H1 (cell line): ENCODE measurements at regions not wholly inside any gene's neighbourhood (a gene's known extent, or its start where the extent isn't known, plus 50 kb on each side); places are given as distances from the start of the nearest gene placed in this dataset.

Experiments
- CTCF ChIA-PET: fragments of 300-600 bp; sonication (Branson Sonifier 250); formaldehyde crosslinking; loops from one replicate; lab custom pipeline; 2021; ENCODE audit not compliant: partially characterized antibody; lab: Charles Lee
- POLR2A ChIA-PET: fragments of 300-600 bp; sonication (Branson Sonifier 250); formaldehyde crosslinking; loops from one replicate; lab custom pipeline; 2021; ENCODE audit warnings: inconsistent platforms; ENCODE audit not compliant: partially characterized antibody; lab: Charles Lee
- DNase-seq, 2 experiments: peaks; one replicate each; pipeline versions ENCODE4 v3.0.0 to v3.0.0-alpha.2; 2010 to 2022; ENCODE audit warnings: low spot score in 2 of 2, low read depth in 1 of 2, mixed read lengths in 1 of 2
- FAIRE-seq: peaks from 2 replicates; lab custom pipeline; 2011; peaks lifted over from hg19 to GRCh38; lab: Jason Lieb, UNC
- H2AFZ ChIP-seq: 2 replicates; pipeline ENCODE4 v1.8.1; 2012; ENCODE audit warnings: low read length, inconsistent platforms
- H2AK5ac ChIP-seq: 2 replicates; pipeline ENCODE4 v1.6.1; 2013; ENCODE audit warnings: low read depth, low read length
- H2BK120ac ChIP-seq: replicated peaks from 2 replicates; pipeline ENCODE3; 2013; ENCODE audit warnings: low read depth, low read length, inconsistent platforms
- H2BK12ac ChIP-seq: 2 replicates; pipeline ENCODE4 v1.6.1; 2013; ENCODE audit warnings: low read depth, low read length
- H2BK15ac ChIP-seq: 2 replicates; pipeline ENCODE4 v1.6.1; 2013; ENCODE audit warnings: low read length
- H2BK20ac ChIP-seq: 2 replicates; pipeline ENCODE4 v1.6.1; 2013; ENCODE audit warnings: low read length
- H2BK5ac ChIP-seq: 2 replicates; pipeline ENCODE4 v1.6.1; 2013; ENCODE audit warnings: low read depth, low read length
- H3K14ac ChIP-seq: 2 replicates; pipeline ENCODE4 v1.6.1; 2013; ENCODE audit warnings: inconsistent platforms; ENCODE audit not compliant: insufficient read length
- H3K18ac ChIP-seq: 2 replicates; pipeline ENCODE4 v1.6.1; 2013; ENCODE audit warnings: low read length; ENCODE audit errors: extremely low read depth
- H3K23ac ChIP-seq: 2 replicates; pipeline ENCODE4 v1.6.1; 2013; ENCODE audit warnings: inconsistent platforms; ENCODE audit not compliant: insufficient read length
- H3K23me2 ChIP-seq: 2 replicates; pipeline ENCODE4 v1.6.1; 2013; ENCODE audit warnings: low read depth, low read length
- H3K27ac ChIP-seq: 2 replicates; pipeline ENCODE4 v1.6.1; 2011; ENCODE audit warnings: low read depth, low read length, inconsistent platforms
- H3K27me3 ChIP-seq, 4 experiments: replicated peaks in 1 of 4; 1 replicate in 1 of 4; 2 replicates in 3 of 4; pipeline versions ENCODE4 v1.6.1 to v1.8.1; 2011 to 2013; ENCODE audit warnings: low read length in 3 of 4, mild to moderate bottlenecking in 3 of 4, inconsistent platforms in 2 of 4, mixed read lengths in 2 of 4, moderate library complexity in 1 of 4; ENCODE audit not compliant: control insufficient read depth in 3 of 4, insufficient read depth in 3 of 4; ENCODE audit errors: extremely low read depth in 1 of 4
- H3K36me3 ChIP-seq, 4 experiments: 2 replicates each; pipeline versions ENCODE4 v1.6.1 to v1.8.1; 2011 to 2013; ENCODE audit warnings: mild to moderate bottlenecking in 4 of 4, low read length in 3 of 4, moderate library complexity in 2 of 4, control low read depth in 1 of 4, inconsistent platforms in 1 of 4; ENCODE audit not compliant: insufficient read depth in 4 of 4, control insufficient read depth in 2 of 4
- H3K4ac ChIP-seq: replicated peaks from 2 replicates; pipeline ENCODE3; 2013; ENCODE audit warnings: low read length, low read depth, mixed read lengths, inconsistent platforms; ENCODE audit not compliant: insufficient read length
- H3K4me1 ChIP-seq, 4 experiments: replicated peaks in 1 of 4; 1 replicate in 1 of 4; 2 replicates in 3 of 4; pipeline versions ENCODE4 v1.6.1 to v1.8.1; 2011 to 2013; ENCODE audit warnings: low read length in 3 of 4, inconsistent platforms in 2 of 4, mixed read lengths in 1 of 4; ENCODE audit not compliant: insufficient read depth in 4 of 4, control insufficient read depth in 3 of 4
- H3K4me2 ChIP-seq, 2 experiments: 2 replicates each; pipeline versions ENCODE4 v1.6.1 to v1.8.1; 2011 to 2013; ENCODE audit warnings: low read depth in 2 of 2, low read length in 2 of 2, control low read depth in 1 of 2, inconsistent platforms in 1 of 2, mild to moderate bottlenecking in 1 of 2; ENCODE audit not compliant: insufficient read depth in 1 of 2
- H3K4me3 ChIP-seq, 4 experiments: fragments of 200-600, 300-600 bp in 1 of 4; sonication (generic), shearing (Covaris generic), sonication (Bioruptor Twin) in 1 of 4; 2 replicates each; pipeline versions ENCODE4 v1.5.1 to v1.8.1; 2011 to 2016; ENCODE audit warnings: low read length in 4 of 4, low read depth in 3 of 4, control low read depth in 2 of 4, inconsistent platforms in 2 of 4, mild to moderate bottlenecking in 2 of 4, mixed read lengths in 1 of 4, moderate library complexity in 1 of 4; ENCODE audit not compliant: insufficient read depth in 2 of 4; ENCODE audit errors: extremely low read depth in 1 of 4
- H3K56ac ChIP-seq: replicated peaks from 2 replicates; pipeline ENCODE3; 2013; ENCODE audit warnings: low read depth, mild to moderate bottlenecking, mixed read lengths, low read length, inconsistent platforms; ENCODE audit not compliant: insufficient read length
- H3K79me1 ChIP-seq: 2 replicates; pipeline ENCODE4 v1.6.1; 2013; ENCODE audit warnings: low read depth, low read length, control low read depth
- H3K79me2 ChIP-seq, 2 experiments: 2 replicates each; pipeline versions ENCODE4 v1.6.1 to v1.8.1; 2012 to 2013; ENCODE audit warnings: low read length in 2 of 2, mild to moderate bottlenecking in 2 of 2, inconsistent platforms in 1 of 2; ENCODE audit not compliant: insufficient read depth in 2 of 2, control insufficient read depth in 1 of 2
- H3K9ac ChIP-seq, 4 experiments: replicated peaks in 1 of 4; 1 replicate in 1 of 4; 2 replicates in 3 of 4; pipeline versions ENCODE4 v1.6.1 to v1.8.1; 2011 to 2013; ENCODE audit warnings: low read depth in 3 of 4, low read length in 3 of 4, control low read depth in 2 of 4, mild to moderate bottlenecking in 2 of 4, moderate library complexity in 2 of 4, inconsistent platforms in 1 of 4; ENCODE audit errors: extremely low read depth in 1 of 4
- H3K9me3 ChIP-seq, 2 experiments: 2 replicates each; pipeline versions ENCODE4 v1.6.1 to v1.8.1; 2012 to 2013; ENCODE audit warnings: mild to moderate bottlenecking in 2 of 2, moderate library complexity in 2 of 2, control low read depth in 1 of 2, inconsistent platforms in 1 of 2, low read depth in 1 of 2, low read length in 1 of 2, mixed read lengths in 1 of 2; ENCODE audit not compliant: insufficient read depth in 2 of 2
- H4K20me1 ChIP-seq, 2 experiments: replicated peaks in 1 of 2; 2 replicates each; pipeline versions ENCODE3 to v1.8.1; 2011 to 2013; ENCODE audit warnings: inconsistent platforms in 2 of 2, low read length in 2 of 2, mild to moderate bottlenecking in 1 of 2; ENCODE audit not compliant: insufficient read depth in 2 of 2, control insufficient read depth in 1 of 2
- H4K5ac ChIP-seq: 2 replicates; pipeline ENCODE4 v1.6.1; 2013; ENCODE audit warnings: low read length, low read depth, mixed read lengths, inconsistent platforms; ENCODE audit not compliant: insufficient read length
- H4K8ac ChIP-seq: 2 replicates; pipeline ENCODE4 v1.8.0; 2013; ENCODE audit warnings: mild to moderate bottlenecking, moderate library complexity, low read length, inconsistent platforms; ENCODE audit not compliant: insufficient read depth; ENCODE audit errors: extremely low read depth
- H4K91ac ChIP-seq: replicated peaks from 2 replicates; pipeline ENCODE3; 2013; ENCODE audit warnings: low read length, mixed read lengths, inconsistent platforms; ENCODE audit not compliant: insufficient read length
- EP300 ChIP-seq, 2 experiments: IDR thresholded peaks; 1 replicate in 1 of 2; 2 replicates in 1 of 2; pipeline ENCODE4 v1.6.1; 2011 to 2012; ENCODE audit warnings: low read depth in 2 of 2, low read length in 2 of 2, mild to moderate bottlenecking in 2 of 2, borderline replicate concordance in 1 of 2, inconsistent platforms in 1 of 2, moderate library complexity in 1 of 2
- JUN ChIP-seq: IDR thresholded peaks from 2 replicates; pipeline ENCODE4 v1.6.1; 2011; ENCODE audit warnings: low read depth, mild to moderate bottlenecking, improper control_type of control experiment, low read length
- KDM5A ChIP-seq: fragments of 200-600 bp; IDR thresholded peaks from 2 replicates; pipeline ENCODE4 v1.7.1; 2012; ENCODE audit warnings: mild to moderate bottlenecking, low read length, inconsistent platforms, mixed read lengths
- MAFK ChIP-seq: IDR thresholded peaks from 2 replicates; pipeline ENCODE4 v1.6.1; 2012; ENCODE audit warnings: low read depth, mild to moderate bottlenecking, improper control_type of control experiment, low read length
- POLR2AphosphoS5 ChIP-seq: IDR thresholded peaks from 2 replicates; pipeline ENCODE4 v1.6.1; 2011; ENCODE audit warnings: low read depth, low read length
- YY1 ChIP-seq: IDR thresholded peaks from 2 replicates; pipeline ENCODE4 v1.6.1; 2011; ENCODE audit warnings: low read depth, mild to moderate bottlenecking, low read length
- WGBS, 2 experiments: shearing (Covaris generic) in 1 of 2; methylation state at CpG; one replicate each; pipeline versions ENCODE4 v1.1.6 to v1.1.7; 2013 to 2015; ENCODE audit warnings: low lambda C conversion rate in 2 of 2, mixed read lengths in 2 of 2, inconsistent platforms in 1 of 2, low coverage in 1 of 2, missing lambda C conversion rate in 1 of 2; ENCODE audit not compliant: insufficient replicate concordance in 2 of 2, insufficient coverage in 1 of 2, insufficient read length in 1 of 2; ENCODE audit errors: extremely low coverage in 1 of 2, missing lambda C conversion rate in 1 of 2; 5-methylcytosine and 5-hydroxymethylcytosine counted together
- TF ChIP-seq, protein P1 (sequence below): IDR thresholded peaks from 2 replicates; pipeline ENCODE4 v1.6.1; 2011; ENCODE audit warnings: low read length, improper control_type of control experiment

DNA sequence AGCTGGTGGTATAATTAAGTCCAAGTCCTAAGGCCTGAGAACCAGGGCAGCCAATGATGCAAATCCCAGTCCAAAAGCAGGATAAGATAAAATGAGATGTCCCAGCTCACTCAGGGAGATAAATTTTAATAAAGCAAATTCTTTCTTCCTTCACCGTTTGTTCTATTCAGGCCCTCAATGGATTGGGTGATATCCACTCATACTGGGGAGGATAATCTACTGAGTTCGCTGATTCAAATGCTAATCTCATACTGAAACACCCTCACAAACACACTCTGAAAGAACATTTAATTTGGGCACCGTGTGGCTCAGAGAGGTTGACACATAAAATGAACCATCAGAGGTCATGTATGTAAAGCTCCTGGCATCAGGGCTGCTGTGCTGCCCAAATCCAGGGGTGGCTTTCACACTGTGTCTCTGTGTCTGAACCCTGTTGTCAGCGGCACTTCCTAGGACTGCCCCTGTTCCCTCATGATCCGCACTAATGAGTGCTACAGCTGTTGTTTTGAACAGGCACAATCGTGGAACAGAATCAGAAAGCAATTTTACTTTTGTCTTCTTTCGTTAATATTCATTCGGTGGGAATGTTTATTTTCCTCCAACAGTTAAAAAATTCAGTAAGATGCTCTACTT lies 428.5 kb upstream of the FBXO33 start:
- 84% methylated on average over 8 of the region's 8 CpGs; no CpG with 5 or more reads in 1 of the 2 experiments for WGBS, 2 experiments
- Histone ChIP-seq H4K5ac (no peak overlapping the region), H3K36me3 (no peaks in the 10 kb centered on the region), H3K27ac (no peak overlapping the region), H2AFZ (peak overlapping the region; percentile 34; the same call in 1 of the 2 replicates), H3K4me2 (no peak overlapping the region), H3K79me2 (no peaks in the 10 kb centered on the region), H3K4ac (no peak overlapping the region), H2BK12ac (no peak overlapping the region), H2AK5ac (no peak overlapping the region), H4K20me1 (no peaks in the 10 kb centered on the region), H3K18ac (no peak overlapping the region), H3K23me2 (no peaks in the 10 kb centered on the region), H4K91ac (no peak overlapping the region), H2BK5ac (no peak overlapping the region), H4K8ac (no peak overlapping the region), H3K23ac (no peak overlapping the region), H3K14ac (no peak overlapping the region), H3K9me3 (no peaks in the 10 kb centered on the region), H3K9ac (no peak overlapping the region), H3K4me3 (no peak overlapping the region), H2BK20ac (no peak overlapping the region), H2BK15ac (no peak overlapping the region), H3K4me1 (no peaks in the 10 kb centered on the region; a peak in 1 of 7 replicates), H2BK120ac (no peak overlapping the region), H3K27me3 (no peaks in the 10 kb centered on the region), H3K56ac (no peak overlapping the region), H3K79me1 (no peaks in the 10 kb centered on the region)
- CTCF ChIA-PET: interaction anchor here (0.7 kb wide), 1 partner anchor 281 kb away, joined by 4 read pairs; no protein-coding TSS in a partner anchor
- no peak for DNase-seq
- POLR2A ChIA-PET: no interaction called here
- FAIRE-seq: no peak
- no peak for TF ChIP-seq POLR2AphosphoS5
- TF ChIP-seq JUN: no peak
- no peak for TF ChIP-seq YY1
- TF ChIP-seq MAFK: no peak
- TF ChIP-seq KDM5A: no peak
- TF ChIP-seq, protein P1, sequence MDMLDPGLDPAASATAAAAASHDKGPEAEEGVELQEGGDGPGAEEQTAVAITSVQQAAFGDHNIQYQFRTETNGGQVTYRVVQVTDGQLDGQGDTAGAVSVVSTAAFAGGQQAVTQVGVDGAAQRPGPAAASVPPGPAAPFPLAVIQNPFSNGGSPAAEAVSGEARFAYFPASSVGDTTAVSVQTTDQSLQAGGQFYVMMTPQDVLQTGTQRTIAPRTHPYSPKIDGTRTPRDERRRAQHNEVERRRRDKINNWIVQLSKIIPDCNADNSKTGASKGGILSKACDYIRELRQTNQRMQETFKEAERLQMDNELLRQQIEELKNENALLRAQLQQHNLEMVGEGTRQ: no peak
- no peak for TF ChIP-seq EP300 (IDR thresholded peaks at IDR 0.05; ENCODE audit: borderline replicate concordance in 1 of 2, low read depth in 2 of 2, low read length in 2 of 2)
